ENCODE measurements at regions not wholly inside any gene's neighbourhood (a gene's known extent, or its start where the extent isn't known, plus 50 kb on each side); places are given as distances from the start of the nearest gene placed in this dataset.

GRCh38 chr17:71071041-71071440 lies 901.7 kb downstream of the KCNJ2 start:
- Histone ChIP-seq H3K36me3 (ENCODE audit: control insufficient read depth in 2 of 2, extremely low read depth in 1 of 2, insufficient read depth in 2 of 2, low read length in 2 of 2) (no peaks in the 10 kb centered on the region), H3K27ac (ENCODE audit: insufficient read depth, low read depth, low read length) (no peak overlapping the region), H3K9me3 (replicated peaks; ENCODE audit: control insufficient read depth, insufficient read depth, low read length) (peaks cover 3% of the 10 kb centered on the region), H3K9me1 (replicated peaks; ENCODE audit: control insufficient read depth, extremely low read depth, insufficient read depth, low read length) (no peaks in the 10 kb centered on the region), H3K4me2 (ENCODE audit: insufficient read depth, low read length) (no peak overlapping the region), H3K9ac (replicated peaks; ENCODE audit: extremely low read depth, insufficient read depth, low read length) (no peak overlapping the region), H4K20me1 (replicated peaks; ENCODE audit: control insufficient read depth, extremely low read depth, insufficient read depth, low read length) (no peaks in the 10 kb centered on the region), H3K27me3 (ENCODE audit: control insufficient read depth in 2 of 2, insufficient read depth in 2 of 2, low read length in 2 of 2) (no peaks in the 10 kb centered on the region), H2AFZ (ENCODE audit: low read depth, low read length) (no peak overlapping the region), H3K79me2 (ENCODE audit: control insufficient read depth, insufficient read depth, low read length) (no peaks in the 10 kb centered on the region), H3K4me1 (ENCODE audit: control insufficient read depth, extremely low read depth, insufficient read depth, low read length) (no peaks in the 10 kb centered on the region), H3K4me3 (replicated peaks in 1 of 3; ENCODE audit: insufficient read depth in 1 of 3, low read depth in 1 of 3, low read length in 3 of 3) (no peak overlapping the region)
- TF ChIP-seq POLR2AphosphoS5 (IDR thresholded peaks at IDR 0.05; ENCODE audit: insufficient read depth, low read depth, low read length) (no peak), FOS (IDR thresholded peaks at IDR 0.05; ENCODE audit: borderline replicate concordance, insufficient read depth, low read length) (no peak), GATA2 (IDR thresholded peaks at IDR 0.05; ENCODE audit: insufficient read depth, insufficient read length, low read depth, low read length) (no peak), MYC (IDR thresholded peaks at IDR 0.05; ENCODE audit: low read depth, low read length) (no peak), JUN (IDR thresholded peaks at IDR 0.05; ENCODE audit: borderline replicate concordance, insufficient read depth, insufficient read length, low read depth) (no peak), EZH2 (IDR thresholded peaks at IDR 0.05; ENCODE audit: borderline replicate concordance, low read depth, low read length, severe bottlenecking) (no peak), POLR2A (IDR thresholded peaks at IDR 0.05; ENCODE audit: low read depth, low read length) (no peak), CTCF (IDR thresholded peaks at IDR 0.05; ENCODE audit: extremely low read depth in 1 of 2, insufficient read depth in 1 of 2, low read depth in 1 of 2, low read length in 2 of 2) (no peak), MAX (IDR thresholded peaks at IDR 0.05; ENCODE audit: insufficient read depth, insufficient read length) (no peak)
- FAIRE-seq (no peak), DNase-seq (ENCODE audit: low read depth, low spot score) (no peak)
- no TSS peak for BruUV-seq (replicated peaks)
- intact Hi-C loops (cut with micrococcal nuclease) = no loop called here
- dilution Hi-C loops (cut with MboI; ENCODE audit: extremely low pct_ligation_motif_present, low sequenced_read_pairs) = no loop called here
- CTCF ChIA-PET = no interaction called here
- POLR2A ChIA-PET = no interaction called here

Measured in endothelial cell of umbilical vein (primary cell).